LNCaP clone FGC (cell line): ENCODE measurements at regions not wholly inside any gene's neighbourhood (a gene's known extent, or its start where the extent isn't known, plus 50 kb on each side); places are given as distances from the start of the nearest gene placed in this dataset.

ENCODE experiments used
- DNase-seq: peaks from one replicate; pipeline ENCODE4 v3.0.0-alpha.2; 2011; ENCODE audit warnings: low read depth
- H3K4me3 ChIP-seq: 2 replicates; pipeline ENCODE4 v1.5.1; 2011; ENCODE audit warnings: mild to moderate bottlenecking, low read depth, low read length, control low read depth
- TF ChIP-seq, protein P1 (sequence below): IDR thresholded peaks from 2 replicates; pipeline ENCODE4 v1.5.1; 2012; ENCODE audit warnings: mild to moderate bottlenecking; ENCODE audit not compliant: control insufficient read depth, insufficient read depth; ENCODE audit errors: extremely low read depth

DNA sequence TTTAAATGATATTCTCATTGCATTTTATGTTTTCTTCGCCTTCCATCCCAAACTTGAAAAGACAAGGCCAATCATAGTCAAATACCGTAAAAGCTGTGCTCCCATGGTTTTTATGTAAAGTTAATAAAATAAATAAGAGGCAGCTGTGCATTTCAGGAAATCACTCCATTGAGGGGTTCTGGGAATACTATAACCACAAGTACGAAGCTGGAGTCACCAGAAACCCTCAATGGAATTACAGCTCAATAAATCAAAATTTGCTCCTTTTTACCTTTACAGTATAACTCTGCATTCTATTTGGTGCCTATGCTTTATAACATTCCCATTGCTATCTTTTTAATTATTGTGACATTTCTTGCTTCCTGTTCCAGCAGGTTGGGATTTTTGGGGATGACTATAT, 77.2 kb downstream of the C3orf38 start:
- no peak for DNase-seq
- TF ChIP-seq, protein P1, sequence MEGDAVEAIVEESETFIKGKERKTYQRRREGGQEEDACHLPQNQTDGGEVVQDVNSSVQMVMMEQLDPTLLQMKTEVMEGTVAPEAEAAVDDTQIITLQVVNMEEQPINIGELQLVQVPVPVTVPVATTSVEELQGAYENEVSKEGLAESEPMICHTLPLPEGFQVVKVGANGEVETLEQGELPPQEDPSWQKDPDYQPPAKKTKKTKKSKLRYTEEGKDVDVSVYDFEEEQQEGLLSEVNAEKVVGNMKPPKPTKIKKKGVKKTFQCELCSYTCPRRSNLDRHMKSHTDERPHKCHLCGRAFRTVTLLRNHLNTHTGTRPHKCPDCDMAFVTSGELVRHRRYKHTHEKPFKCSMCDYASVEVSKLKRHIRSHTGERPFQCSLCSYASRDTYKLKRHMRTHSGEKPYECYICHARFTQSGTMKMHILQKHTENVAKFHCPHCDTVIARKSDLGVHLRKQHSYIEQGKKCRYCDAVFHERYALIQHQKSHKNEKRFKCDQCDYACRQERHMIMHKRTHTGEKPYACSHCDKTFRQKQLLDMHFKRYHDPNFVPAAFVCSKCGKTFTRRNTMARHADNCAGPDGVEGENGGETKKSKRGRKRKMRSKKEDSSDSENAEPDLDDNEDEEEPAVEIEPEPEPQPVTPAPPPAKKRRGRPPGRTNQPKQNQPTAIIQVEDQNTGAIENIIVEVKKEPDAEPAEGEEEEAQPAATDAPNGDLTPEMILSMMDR, result no peak
- H3K4me3 ChIP-seq, result no peak overlapping the region

DNA sequence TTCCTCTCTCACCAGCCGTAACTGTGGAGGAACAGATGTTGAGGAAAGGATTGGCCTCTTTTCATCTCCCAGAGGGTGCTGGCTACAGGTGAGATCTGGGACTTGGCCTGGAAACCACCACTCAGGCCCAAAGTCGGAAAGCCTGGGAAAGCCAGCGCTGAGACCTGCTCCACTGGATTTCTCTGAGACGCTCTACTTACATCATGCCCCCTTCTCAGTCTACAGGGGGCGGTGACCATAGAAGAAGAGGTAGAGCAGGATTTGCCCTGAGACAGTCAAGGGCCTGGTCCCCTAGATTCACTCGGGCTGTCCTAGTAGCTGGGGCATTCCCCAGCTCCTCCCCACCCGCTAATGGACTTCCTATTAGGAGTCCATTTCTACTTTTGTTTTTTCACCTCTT, 80.9 kb downstream of the C3orf38 start:
- H3K4me3 ChIP-seq, result no peak overlapping the region
- no peak for DNase-seq
- TF ChIP-seq, protein P1, result no peak

DNA sequence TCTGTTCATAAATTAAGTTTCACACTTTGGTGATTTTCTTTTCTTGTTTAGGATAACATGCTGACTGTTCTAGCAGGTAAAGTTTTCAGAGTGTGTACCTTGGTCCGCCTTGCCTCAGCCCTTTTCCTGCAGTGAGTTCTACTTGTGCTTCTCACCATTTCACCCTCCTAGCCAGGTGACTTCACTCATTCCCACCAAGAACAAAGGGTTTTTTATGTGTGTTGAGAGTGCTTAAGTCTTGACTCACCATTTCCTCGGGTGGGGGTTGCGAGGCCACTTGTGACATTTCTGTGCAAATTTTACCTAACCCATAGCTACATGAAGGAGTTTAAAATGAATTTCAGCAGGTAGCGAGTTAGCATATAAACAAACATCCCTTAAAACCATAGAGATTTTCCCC, 81.4 kb downstream of the C3orf38 start:
- H3K4me3 ChIP-seq, result no peak overlapping the region
- no peak for DNase-seq
- TF ChIP-seq, protein P1, result no peak

DNA sequence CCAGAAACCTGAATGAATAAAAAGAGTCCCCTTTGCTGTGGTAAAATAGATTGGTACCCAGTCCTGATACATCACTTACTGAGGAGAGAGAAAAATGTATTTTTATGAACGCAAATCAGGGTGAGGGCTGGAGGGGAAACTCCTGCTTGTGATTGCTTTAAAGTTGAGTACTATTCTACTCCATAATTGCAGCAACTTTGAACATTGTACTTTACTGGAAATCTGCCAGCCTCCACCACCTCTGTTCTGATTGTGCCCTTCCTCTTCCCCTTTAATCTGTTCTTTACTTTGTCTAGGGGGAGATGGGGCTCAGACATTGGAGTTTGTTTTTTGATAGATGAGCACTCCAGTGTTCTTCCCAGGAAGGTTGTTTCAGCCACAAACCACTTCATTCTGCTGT, 81.9 kb downstream of the C3orf38 start:
- TF ChIP-seq, protein P1, result no peak
- DNase-seq, result no peak

DNA sequence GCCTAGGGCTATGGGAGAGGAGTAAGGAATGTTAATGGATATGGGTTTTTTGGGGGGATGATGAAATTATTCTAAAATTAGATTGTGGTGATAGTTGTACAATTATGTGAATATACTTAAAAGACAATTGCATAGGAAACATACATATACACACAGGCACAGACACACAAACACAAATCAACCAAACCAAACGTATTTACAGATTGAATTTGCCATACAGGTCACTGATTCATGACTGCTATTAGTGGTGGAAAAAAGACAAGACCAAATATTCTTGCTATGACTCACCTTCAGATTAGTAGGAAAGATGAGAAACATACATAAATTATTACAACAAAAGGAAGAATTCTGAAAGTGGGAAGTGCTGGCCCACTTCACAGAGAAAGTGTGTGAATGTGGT, 85.3 kb downstream of the C3orf38 start:
- DNase-seq, result no peak
- TF ChIP-seq, protein P1, result no peak
- no peak overlapping the region for H3K4me3 ChIP-seq

More for the DNA sequence above, 81.9 kb downstream of the C3orf38 start:
- no peak overlapping the region for H3K4me3 ChIP-seq

DNA sequence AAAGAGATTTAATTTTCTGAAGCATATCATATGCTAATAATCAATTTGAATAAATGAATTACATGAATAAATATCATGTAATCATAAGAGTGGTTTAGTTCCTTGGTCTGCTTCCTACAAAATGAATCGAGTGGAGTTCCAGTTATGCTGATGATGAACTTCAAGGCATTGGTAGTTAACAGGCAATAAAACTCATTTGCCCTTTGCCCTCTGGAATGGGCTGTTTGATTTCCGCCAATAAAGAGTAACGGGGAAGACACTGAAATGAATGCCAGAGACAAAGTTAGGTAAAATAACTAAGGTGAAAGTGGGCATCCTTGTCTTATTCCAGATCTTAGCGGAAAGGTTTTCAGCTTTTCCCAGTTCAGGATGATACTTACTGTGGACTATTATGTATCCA, 90.1 kb downstream of the C3orf38 start:
- TF ChIP-seq, protein P1, result no peak
- no peak overlapping the region for H3K4me3 ChIP-seq
- no peak for DNase-seq

DNA sequence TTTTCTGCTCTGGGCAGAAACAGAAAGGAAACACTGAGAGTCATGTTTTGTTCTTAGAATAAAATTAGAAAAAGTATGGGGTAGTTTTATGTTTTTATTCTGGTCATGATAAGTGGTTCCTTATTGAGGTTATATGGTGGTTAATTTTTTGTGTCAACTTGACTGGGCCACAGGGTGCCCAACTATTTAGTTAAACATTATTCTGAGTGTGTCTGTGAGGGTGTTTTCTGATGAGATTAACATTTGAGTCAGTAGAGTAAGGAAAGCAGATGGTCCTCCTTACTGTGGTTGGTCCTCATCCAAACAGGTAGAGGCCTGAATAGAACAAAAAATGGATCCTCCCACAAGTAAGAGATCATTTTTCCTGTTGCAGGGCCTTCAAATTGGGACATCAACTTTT, 98.9 kb downstream of the C3orf38 start:
- H3K4me3 ChIP-seq, result no peak overlapping the region
- TF ChIP-seq, protein P1, result no peak
- no peak for DNase-seq
